Activated CD4-positive, alpha-beta T cell treated with anti-CD3 and anti-CD28 coated beads, Interleukin-2, amount 50 U/mL, for 4 hours (primary cell): ENCODE measurements at regions not wholly inside any gene's neighbourhood (a gene's known extent, or its start where the extent isn't known, plus 50 kb on each side); places are given as distances from the start of the nearest gene placed in this dataset.
"Not testable (repeated sequence)": the region's sequence is repeated elsewhere in the genome, so short reads cannot be mapped to it uniquely, and the experiment has no call there.

Source experiments
- DNase-seq, 2 experiments: peaks; one replicate each; pipeline ENCODE4 v3.0.0-alpha.2; 2020

DNA sequence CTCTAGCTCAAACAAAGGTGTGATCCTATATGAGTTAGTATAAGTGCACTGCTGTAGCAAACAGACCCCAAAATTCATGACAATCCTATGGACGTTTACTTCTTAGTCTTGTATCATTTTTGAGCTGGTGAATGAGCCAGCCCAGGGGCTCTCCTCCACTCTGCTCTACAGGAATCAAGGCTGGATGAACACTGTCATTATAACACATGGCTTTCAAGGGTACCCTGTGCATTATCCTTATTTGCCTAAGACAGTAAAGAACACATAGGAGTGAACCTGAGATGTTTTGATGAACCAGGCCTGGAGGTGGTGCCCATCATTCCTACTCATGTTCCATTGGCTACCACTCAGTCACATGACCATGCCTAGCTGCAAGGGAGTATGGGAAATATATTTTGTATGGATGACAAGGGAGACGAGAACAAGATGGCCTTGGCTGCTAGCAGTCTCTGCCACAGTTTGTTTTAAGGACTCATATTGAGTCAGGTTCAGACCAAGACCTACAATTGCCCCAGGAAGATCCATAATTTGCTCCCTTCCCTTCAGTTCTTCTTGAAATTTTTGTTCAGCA lies 107.4 kb upstream of the HES1 start:
- DNase-seq = no peak

DNA sequence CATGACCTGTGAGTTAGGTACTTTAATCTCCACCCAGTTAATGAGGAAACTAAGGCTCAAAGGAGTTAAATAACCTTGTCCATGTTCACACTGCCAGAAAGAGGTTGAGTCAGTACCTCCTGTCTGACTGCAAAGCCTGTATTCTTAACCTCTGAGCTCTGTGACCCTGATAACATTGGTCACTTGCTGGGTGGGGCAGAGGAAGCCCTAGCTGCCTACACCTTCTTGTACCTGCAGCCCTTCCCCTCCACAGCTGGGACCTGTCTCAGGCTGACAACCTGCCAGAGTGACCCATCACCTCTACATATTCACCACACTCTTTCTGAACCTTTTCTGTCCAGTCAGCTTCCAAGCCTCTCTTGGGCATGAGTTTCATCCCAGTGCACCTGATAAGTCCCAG lies 106.1 kb upstream of the HES1 start:
- DNase-seq = no peak

DNA sequence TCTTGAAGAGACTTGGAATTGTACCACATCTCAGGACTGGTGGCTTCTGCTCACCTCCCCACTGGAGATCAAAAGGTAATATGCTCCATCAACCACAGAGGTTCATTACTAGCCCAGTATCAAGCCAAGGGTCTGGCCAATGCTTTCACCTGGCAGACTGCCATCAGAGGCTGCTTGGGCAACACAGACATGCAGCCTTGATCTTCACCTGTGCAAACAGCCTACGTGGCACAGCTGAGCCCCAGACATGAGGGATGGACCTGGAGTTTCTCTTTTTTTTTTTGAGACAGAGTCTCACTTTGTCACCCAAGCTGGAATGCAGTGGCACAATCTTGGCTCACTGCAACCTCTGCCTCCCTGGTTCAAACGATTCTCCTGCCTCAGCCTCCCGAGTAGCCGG lies 105.6 kb upstream of the HES1 start:
- no peak for DNase-seq

DNA sequence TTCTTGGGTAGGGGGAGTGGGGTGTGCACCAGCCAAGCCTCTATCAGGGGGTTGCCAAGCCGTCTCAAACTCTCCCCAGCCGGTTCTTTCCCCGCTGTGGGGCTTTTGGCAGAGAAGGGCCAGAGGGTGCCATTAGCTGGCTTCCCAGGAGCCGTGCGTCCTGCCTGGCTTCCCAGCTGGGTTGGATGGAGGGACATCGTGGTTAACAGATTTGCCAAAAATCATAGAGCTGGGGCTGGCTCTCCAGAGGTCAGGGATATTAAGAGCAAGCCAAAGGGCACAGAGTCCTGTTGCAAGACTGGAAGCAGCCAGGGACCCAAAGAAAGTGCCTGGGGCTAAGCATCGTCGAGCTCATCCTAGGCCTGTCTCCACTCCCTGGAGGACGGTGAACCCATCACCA lies 104.6 kb upstream of the HES1 start:
- DNase-seq = no peak

DNA sequence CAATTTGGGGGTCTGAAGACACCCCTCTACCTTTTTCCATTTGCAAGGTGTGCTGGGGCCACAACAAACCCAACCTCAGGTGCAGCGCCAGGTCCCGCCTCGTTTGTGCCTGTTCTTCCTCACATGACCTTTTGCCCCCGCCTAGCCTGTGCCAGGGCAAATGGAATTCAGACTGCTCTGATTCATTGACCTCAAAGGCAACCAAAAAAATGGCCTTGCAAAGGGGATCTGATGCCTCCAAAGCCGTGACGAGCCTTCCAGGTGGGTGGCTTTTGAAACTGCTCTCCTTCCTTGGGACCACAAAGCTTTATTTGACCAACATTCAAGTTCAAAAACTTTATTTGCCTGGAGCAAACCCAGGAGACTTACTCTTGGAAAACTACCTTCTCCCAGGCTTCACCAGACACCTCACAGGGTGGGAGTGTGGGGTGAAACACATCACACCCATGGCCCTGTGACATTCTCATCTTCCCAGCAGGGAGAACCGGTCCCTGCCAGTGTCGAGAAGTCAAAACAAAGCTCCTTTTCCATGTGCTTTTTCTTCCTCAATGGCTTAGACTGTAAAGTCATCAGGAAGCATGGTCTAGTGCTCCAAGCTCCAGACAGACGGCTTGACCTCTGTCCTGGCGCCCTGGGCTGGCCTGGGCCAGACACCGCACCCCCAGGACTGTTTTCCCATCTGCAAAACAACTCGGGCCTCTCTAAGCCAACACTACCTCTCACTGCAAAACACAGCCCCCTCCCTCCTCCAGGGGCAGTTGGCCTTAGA lies 103.9 kb upstream of the HES1 start:
- DNase-seq = no peak

DNA sequence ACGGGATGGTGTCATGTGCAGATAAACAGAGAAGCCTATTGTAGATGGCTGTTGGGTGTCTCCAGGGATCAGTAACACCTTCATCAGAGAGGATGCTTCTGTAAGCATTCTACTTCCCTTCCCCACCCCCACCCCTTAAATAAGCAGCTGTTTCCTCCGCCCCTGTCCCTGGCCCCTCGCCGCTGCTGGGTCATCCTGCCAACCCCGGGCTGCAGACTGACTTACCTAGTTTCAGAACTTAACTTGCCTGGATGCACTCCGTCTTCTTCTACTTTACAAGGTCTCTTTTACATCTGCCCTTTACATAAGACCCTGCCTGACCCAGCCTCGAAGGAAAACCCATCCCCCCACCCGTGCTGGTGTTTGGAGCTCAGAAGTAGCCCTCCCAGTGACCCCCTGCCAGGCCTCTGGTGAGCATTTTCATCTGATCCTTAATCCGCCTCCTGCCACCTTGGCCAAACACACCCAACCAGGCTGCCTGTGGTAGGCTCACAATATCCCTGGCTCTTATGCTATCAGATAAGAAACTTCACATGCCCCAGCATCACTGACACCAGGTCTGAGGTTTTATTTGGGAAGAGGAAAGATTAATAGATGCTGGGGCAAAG lies 103.0 kb upstream of the HES1 start:
- DNase-seq = no peak

DNA sequence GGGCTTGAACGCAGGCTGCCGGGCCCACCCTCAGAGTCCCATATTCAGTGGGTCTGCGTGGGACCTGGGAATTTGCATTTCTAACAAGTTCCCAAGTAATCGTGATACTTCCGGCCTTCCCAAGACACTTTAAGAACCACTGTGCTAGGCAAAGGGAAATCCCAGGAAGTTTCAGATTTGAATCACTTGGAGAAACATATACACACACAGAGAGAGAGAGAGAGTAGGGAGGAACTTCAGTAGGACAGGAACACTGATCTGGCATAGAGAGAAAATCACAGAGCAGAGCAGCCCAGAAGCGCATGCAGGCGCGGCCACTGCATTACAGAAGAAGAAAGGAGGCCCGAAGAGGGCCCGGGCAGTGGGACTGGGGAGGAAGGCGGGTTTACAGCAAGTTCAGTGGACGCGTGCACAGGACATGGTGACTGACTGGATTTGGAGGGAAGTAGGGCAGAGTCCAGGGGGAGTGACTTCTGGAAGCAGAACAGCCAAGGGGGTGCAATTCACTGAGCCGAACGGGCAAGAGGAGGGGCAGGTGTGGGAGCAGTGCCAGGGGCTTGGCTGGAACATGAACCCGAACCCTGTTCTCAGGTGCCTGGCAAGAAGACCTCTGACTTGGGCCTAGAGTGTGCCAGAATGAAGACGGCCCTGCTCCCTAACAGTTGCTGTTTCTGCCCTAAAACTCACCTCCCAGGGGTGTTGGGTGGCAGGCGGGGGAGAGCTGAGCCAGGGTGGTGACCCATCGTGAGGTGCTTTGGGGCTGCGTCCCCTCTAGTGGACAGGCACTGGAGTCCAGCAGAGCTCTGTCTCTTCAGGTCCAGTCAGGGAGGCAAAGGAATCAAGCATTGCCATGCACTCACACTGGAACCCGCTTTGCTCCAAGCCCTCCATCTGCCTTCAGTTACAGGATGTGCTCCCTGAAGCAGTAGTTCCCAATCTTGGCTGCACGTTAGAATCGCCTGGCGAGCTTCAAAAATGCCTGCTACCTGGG lies 101.3 kb upstream of the HES1 start:
- DNase-seq = no peak

DNA sequence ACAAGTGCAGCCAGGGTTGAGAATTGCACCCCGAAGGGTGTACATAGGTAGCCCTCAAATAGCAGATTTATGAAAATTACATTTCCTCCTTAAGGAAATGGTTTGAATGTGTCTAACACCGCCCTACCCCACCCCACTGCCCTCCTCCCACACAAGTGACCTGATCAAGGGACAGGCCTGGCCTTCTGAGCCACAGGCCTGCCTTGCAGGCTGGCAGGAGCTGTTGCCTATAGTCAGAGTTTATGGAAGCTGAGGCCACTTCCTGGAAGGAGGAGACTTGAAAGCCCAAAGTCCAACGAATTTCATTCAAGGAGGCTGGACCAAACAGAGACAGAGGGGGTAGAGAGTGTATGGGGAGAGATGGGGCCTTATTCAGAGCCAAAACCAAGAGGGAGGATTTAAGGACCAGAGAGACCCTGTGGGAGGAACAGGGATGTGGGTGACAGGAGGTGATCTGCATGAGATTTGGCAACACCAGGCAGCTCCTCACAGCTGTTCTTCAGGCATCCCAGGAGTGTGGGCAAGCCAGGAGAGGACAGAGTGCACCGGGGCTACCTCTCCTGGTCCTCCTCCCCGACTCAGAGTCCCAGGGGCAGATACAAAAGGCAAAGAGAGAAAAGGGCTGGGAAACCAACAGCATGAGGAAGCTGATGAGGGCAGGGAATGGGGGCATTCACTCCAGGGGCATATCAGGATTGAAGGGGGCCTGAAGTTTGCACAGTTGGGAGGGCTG lies 100.4 kb upstream of the HES1 start:
- no peak for DNase-seq

DNA sequence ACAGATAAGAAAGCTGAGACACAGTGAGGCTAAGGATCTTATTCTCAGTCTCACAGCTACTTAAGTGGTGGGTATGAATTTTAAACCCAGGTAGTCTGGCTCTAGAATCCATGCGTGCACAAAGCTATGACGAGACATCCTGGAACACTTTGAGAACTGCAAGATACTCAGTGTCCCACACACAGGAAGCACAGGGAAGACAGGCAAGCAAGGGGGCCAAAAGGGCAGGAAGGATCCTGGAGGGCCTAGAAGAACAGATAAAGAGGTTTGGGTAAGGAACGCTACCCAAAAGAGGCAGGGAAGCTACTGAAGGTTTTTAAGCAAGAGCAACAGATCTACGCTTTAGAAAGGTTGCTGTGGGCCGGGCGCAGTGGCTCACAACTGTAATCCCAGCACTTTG lies 99.1 kb upstream of the HES1 start:
- no peak for DNase-seq

DNA sequence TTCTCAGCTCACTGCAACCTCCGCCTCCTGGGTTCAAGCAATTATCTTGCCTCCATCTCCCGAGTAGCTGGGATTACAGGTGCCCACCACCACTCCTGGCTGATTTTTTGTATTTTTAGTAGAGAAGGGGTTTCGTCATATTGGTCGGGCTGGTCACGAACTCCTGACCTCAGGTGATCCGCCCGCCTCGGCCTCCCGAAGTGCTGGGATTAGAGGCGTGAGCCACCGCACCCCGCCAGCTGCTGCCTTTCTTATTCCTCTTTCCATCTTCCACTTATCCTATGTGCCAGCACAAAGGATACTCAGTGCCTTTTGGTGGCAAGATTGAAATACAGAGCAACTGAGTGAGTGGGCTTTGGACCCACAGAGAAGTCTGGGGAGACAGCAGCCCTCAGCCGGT lies 97.6 kb upstream of the HES1 start:
- DNase-seq = not testable (repeated sequence)

DNA sequence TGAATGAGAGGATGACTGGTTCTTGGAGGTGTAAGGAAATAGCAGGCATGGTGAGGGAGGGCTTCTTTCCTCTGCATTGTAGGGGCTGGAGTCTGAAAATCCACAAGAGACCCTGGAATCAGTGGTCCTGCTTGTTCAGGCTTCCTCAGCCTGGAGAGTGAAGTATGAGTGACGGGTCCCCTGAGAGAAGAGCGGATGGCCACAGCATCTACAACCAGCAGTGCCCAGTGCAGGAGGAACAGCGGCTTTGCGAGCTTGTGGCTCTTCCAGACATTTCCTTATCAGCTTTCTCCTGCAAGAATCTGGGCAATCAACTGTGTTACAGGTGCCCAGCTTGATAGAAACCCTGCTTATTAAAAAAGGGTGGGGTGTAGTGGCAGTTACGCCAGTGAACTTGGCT lies 97.0 kb upstream of the HES1 start:
- no peak for DNase-seq

DNA sequence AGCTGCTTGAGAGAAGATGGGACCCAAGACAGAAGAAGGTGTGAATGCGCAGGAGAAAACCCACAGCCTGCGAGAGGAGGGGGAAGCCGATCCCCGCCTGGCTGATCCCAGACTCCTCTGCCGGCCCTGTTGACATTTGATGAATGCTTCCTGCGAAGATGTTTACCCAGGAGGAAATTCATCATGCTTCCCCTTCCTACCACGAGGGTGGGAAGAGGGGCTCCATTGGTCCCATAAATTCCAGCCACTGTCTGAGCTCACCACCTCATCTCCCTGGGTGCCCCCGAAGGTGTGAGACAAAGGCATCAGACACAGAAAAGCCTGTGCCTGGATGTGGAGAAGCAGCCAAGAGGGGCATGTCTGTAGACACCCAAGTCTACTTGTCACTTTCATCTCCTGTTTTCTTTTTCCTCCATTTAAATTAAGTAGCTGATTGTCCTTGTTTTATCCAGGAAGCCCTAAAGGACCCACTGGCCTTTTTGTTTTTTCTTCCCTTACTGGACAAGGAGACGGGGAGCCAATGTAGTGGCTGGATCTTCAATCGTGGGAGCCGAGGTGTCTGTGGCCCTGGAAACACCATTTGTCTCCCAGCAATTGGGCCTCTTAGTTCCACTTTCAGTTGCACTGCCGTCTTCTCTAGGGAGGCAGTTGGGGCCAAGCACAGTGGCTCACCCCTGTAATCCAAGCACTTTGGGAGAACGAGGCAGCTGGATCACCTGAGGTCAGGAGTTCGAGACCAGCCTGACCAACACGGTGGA lies 95.3 kb upstream of the HES1 start:
- no peak for DNase-seq

DNA sequence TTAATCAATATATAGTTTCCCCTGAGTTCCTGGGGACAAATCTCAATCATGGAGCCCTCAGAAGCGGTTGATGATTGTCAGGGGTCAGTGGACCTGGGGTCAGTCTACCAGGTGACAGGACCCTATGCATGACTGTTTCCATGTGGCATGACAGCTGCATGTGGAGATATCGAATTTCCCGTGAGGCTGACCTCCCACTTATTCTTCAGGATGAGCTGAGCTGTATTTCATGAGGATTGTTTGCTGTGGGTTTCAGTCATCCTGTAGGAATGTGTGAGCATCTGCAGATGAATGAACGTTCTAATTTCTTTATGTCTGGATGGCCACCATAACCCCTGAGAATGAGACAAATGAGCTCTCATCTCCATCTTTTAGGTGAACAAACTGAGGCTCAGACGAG lies 93.0 kb upstream of the HES1 start:
- DNase-seq = no peak

DNA sequence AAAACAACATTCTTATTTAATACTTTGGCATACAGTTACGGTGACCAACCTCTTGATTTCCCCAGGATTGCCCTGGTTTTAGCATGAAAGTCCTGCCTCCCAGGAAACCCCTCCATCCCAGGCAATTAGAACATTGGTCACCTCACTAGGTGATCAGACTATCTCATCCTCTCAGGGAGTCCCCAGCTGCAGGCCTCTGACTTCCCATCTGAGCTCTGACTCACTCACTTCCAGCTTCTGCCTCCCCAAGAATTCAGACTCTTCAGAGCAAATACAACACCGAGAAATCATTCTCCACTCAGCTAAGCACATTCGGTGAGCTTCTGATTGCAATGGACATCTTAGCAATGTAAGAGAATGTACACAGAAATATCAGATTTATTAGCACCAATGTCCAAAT lies 92.4 kb upstream of the HES1 start:
- DNase-seq = no peak

DNA sequence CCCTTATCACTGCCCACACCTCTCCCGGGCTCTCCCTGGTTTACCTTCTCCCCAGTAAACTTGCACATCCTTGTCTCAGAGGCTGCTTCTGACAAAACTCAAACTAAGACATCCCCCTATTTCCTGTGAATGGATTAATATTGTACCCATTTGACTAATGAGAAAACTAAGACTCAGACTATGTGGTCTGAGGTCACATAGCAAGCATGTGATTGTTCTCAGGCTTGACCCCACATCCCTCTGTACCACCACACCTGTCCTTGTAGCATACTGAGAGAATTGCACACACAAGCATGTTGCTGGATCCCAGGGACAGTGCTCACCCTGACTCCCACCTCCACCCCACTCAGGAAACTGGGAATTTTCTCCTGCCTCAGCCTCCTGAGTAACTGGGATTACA lies 90.7 kb upstream of the HES1 start:
- DNase-seq = no peak

DNA sequence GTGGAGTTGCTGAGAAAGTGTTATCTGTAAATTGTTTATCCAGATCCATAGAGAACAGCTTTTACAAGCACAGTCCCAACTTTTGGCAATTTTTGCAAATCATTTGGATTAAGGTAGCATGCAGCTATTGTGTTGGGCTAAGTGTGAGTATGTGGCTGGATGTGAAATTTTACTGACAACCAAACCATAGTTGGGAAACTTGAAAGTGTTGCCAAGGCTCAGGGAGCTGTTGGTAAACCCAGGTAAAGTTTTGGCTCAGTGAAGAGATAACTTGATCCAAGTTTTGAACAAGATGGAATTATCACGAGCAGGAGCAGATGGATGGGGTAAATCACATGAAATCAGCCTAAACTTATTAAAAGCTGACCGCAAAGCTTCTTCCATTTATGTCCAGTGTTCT lies 90.0 kb upstream of the HES1 start:
- no peak for DNase-seq

DNA sequence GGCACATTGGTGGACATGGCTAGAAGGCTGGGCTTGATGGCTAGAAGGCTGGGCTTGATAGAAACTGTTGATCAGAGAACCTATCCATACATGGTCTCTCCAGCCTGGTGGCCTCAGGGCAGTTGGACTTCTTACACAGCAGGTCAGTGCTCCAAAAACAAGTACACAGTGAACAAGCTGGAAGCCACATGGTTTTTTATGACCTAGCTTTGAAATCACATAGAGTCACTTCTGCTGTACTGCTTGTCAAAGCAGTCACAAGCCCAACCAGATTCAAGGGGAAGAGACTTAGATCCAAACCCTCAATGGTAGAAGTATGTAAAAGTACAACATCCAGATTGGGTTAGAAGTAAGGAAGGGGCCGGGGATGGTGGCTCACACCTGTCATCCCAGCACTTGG lies 89.4 kb upstream of the HES1 start:
- no peak for DNase-seq

DNA sequence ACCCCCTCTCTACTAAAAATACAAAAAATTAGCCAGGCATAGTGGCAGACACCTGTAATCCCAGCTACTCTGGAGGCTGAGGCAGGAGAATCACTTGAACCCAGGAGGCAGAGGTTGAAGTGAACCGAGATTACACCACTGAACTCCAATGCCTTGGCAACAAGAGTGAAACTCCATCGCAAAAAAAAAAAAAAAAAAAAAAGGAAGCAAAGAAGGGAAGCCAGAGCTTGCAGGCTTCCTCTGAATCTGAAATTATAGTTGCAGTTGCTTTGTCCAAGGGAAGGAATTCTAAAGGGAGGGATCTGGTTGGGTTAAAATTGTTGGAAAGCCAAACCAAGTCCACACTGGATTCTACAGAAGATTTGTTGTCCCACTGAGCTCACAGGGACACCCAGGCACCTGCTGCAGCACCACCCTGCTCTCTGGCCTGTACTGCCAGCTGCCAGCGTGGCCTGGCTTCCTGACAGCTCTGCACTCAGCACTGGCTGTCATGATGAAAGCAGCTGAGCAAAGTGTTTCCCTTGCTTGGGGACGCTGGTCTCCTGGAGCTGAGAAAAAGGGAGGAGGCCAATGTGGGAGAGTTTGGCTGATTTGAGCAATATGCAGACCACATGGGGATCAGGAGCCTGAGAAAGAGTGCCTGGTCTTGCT lies 88.8 kb upstream of the HES1 start:
- no peak for DNase-seq

DNA sequence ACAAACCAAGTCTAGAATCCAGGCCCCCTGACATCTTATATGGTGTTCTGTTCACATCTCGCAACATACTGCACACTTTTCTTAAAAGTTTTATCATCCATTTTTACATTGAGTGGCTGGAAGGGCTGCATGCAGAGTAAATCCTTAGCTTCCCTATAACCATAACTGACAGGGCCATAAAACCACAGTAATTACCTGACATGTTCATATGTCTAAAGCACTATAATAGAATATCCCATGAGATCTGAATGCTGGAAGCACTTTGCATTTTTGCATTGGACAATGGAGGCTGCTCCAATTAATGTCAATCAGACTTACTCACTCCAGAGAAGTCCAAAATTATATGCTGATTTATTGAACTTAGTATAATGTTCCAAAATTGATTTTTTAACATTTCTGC lies 86.6 kb upstream of the HES1 start:
- DNase-seq = no peak

DNA sequence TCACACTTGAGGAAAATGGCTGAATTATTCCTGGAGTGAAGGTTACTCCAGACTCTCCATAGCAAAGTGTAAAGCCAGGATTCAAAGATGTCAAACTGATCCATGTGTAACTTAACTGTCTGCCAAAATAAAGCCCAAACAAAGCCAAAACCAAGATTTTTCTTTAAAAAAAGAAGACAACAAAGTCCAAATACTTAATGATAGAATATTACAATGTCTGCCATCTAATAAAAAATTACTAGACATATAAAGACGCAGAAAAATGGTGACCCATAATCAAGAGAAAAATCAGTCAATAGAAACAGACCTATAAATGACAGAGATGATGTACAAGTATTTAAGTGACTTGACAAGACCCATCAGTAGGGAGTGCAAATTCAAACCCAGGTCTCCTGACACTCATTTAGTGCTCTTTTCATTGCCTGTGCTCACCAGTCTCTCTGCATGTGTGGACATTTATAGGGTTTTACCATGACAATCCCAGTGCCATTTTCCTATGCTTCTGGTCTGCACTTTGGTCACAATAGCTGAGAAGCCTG lies 85.1 kb upstream of the HES1 start:
- no peak for DNase-seq
